ENCODE measurements at regions not wholly inside any gene's neighbourhood (a gene's known extent, or its start where the extent isn't known, plus 50 kb on each side); places are given as distances from the start of the nearest gene placed in this dataset.

GRCh38 chr13:54234607-54235006 lies 1206.0 kb downstream of the OLFM4 start:
- no peak for TF ChIP-seq CTCF (IDR thresholded peaks at IDR 0.05)
- TF ChIP-seq EZH2 (IDR thresholded peaks at IDR 0.05; ENCODE audit: borderline replicate concordance, insufficient read depth, low read depth, low read length, poor library complexity, severe bottlenecking), result no peak

Measured in B cell (primary cell).